MM.1S (cell line): ENCODE measurements at regions not wholly inside any gene's neighbourhood (a gene's known extent, or its start where the extent isn't known, plus 50 kb on each side); places are given as distances from the start of the nearest gene placed in this dataset.

Source experiments
- EZH2 ChIP-seq: fragments of 300-600 bp; sonication (generic); optimal IDR thresholded peaks from 2 replicates; pipeline ENCODE3; 2017; ENCODE audit warnings: low read depth, mild to moderate bottlenecking, antibody characterized with exemption, low read length, mixed read lengths
- EZH2phosphoT487 ChIP-seq: fragments of 300-600 bp; sonication (generic); IDR thresholded peaks from 2 replicates; pipeline ENCODE4 v1.6.1; 2018; ENCODE audit warnings: antibody characterized with exemption, low read length
- TF ChIP-seq, protein P1 (sequence below): fragments of 300-600 bp; sonication (generic); IDR thresholded peaks from 2 replicates; pipeline ENCODE4 v1.5.1; 2016; ENCODE audit warnings: antibody characterized with exemption, low read length, mixed read lengths

DNA sequence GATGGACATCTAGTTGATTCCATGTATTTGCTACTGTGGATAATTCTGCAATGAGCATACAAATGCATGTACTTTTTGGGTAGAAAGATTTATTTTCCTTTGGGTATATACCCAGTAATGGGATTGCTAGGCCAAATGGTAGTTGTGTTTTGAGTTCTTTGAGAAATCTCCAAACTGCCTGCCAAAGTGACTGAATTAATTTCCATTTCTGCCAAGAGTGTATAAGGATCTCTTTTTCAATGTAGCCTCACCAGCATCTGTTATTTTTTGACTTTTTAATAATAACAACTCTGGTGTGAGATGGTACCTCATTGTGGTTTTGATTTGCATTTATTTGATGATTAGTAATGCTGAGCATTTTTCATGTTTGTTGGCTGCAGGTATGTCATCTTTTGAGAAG lies 435.0 kb upstream of the CBLB start:
- TF ChIP-seq, protein P1, sequence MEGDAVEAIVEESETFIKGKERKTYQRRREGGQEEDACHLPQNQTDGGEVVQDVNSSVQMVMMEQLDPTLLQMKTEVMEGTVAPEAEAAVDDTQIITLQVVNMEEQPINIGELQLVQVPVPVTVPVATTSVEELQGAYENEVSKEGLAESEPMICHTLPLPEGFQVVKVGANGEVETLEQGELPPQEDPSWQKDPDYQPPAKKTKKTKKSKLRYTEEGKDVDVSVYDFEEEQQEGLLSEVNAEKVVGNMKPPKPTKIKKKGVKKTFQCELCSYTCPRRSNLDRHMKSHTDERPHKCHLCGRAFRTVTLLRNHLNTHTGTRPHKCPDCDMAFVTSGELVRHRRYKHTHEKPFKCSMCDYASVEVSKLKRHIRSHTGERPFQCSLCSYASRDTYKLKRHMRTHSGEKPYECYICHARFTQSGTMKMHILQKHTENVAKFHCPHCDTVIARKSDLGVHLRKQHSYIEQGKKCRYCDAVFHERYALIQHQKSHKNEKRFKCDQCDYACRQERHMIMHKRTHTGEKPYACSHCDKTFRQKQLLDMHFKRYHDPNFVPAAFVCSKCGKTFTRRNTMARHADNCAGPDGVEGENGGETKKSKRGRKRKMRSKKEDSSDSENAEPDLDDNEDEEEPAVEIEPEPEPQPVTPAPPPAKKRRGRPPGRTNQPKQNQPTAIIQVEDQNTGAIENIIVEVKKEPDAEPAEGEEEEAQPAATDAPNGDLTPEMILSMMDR: no peak
- no peak for TF ChIP-seq EZH2
- no peak for TF ChIP-seq EZH2phosphoT487
